Gastrocnemius medialis (tissue), 4 donors: ENCODE measurements at regions not wholly inside any gene's neighbourhood (a gene's known extent, or its start where the extent isn't known, plus 50 kb on each side); places are given as distances from the start of the nearest gene placed in this dataset.

Experiments used
- POLR2A ChIP-seq, 2 donors: fragments of 450-650 bp; IDR thresholded peaks; one replicate each; pipeline ENCODE4 v1.6.1; 2017; ENCODE audit warnings: antibody characterized with exemption in 2 of 2, mild to moderate bottlenecking in 2 of 2, moderate library complexity in 2 of 2
- TF ChIP-seq, protein P1 (sequence below), 5 experiments: fragments of 450-650 bp in 3 of 5; fragments of 200-600 bp in 2 of 5; sonication (generic) in 2 of 5; IDR thresholded peaks in 4 of 5; conservative IDR thresholded peaks in 1 of 5; 1 replicate in 4 of 5; 2 replicates in 1 of 5; pipeline ENCODE4 v1.5.1; 2016 to 2019; ENCODE audit warnings: antibody characterized with exemption in 5 of 5, mild to moderate bottlenecking in 3 of 5, moderate library complexity in 3 of 5

DNA sequence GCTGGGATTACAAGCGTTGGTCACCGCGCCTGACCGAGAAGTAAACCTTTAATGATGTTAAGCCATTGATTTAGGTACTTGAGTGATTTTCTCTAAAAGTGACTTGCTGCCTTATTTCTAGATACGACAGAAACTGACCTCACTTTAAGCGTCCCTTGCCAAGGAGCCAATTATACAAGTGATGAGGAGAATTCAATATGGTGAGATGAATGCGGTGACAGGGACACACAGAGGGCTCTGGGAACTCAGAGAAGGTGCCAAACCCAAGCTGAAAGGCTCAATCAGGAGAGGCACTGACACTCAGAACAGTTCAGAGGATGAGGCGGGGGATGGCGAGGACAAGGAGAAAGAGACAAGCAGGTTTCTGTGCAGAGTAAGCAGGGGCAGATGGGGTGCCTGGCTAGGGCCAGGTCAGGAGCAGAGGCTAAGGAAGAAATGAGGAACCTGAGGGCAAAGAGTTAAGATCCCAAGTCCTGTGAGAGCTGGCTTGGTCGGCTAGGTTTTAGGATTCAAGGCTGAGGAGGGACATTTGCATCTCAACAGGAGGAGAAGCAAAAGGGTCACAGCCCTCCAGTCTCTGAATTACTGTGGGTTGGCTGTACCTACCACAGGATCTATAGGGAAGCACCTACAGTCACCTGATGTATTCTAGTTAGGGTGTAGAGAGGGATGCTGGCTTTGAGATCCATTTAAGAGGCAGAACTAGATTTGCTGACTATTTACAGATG is 83.2 kb upstream of the USP24 start:
- TF ChIP-seq, protein P1, sequence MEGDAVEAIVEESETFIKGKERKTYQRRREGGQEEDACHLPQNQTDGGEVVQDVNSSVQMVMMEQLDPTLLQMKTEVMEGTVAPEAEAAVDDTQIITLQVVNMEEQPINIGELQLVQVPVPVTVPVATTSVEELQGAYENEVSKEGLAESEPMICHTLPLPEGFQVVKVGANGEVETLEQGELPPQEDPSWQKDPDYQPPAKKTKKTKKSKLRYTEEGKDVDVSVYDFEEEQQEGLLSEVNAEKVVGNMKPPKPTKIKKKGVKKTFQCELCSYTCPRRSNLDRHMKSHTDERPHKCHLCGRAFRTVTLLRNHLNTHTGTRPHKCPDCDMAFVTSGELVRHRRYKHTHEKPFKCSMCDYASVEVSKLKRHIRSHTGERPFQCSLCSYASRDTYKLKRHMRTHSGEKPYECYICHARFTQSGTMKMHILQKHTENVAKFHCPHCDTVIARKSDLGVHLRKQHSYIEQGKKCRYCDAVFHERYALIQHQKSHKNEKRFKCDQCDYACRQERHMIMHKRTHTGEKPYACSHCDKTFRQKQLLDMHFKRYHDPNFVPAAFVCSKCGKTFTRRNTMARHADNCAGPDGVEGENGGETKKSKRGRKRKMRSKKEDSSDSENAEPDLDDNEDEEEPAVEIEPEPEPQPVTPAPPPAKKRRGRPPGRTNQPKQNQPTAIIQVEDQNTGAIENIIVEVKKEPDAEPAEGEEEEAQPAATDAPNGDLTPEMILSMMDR (IDR thresholded peaks at IDR 0.05 in 4 of 5, conservative IDR thresholded peaks at IDR 0.05 in 1 of 5), result no peak
- TF ChIP-seq POLR2A (IDR thresholded peaks at IDR 0.05), result no peak
